GM13976 (cell line): ENCODE measurements at regions not wholly inside any gene's neighbourhood (a gene's known extent, or its start where the extent isn't known, plus 50 kb on each side); places are given as distances from the start of the nearest gene placed in this dataset.

Source experiments
- DNase-seq: peaks from one replicate; pipeline ENCODE4 v3.0.0; 2012; ENCODE audit warnings: low spot score
- in situ Hi-C: fragments of 300-500 bp; cut with MboI; formaldehyde crosslinking; loops from one replicate; pipeline ENCODE4 v1.12.0; 2022; ENCODE audit warnings: low sequenced_read_pairs, mixed read lengths, inconsistent platforms; ENCODE audit not compliant: unreplicated experiment
- TF ChIP-seq, protein P1 (sequence below): IDR thresholded peaks from 2 replicates; pipeline ENCODE4 v1.5.1; 2012; ENCODE audit warnings: borderline replicate concordance, mild to moderate bottlenecking; ENCODE audit not compliant: insufficient read depth; ENCODE audit errors: extremely low read depth, missing control alignments, control extremely low read depth

DNA sequence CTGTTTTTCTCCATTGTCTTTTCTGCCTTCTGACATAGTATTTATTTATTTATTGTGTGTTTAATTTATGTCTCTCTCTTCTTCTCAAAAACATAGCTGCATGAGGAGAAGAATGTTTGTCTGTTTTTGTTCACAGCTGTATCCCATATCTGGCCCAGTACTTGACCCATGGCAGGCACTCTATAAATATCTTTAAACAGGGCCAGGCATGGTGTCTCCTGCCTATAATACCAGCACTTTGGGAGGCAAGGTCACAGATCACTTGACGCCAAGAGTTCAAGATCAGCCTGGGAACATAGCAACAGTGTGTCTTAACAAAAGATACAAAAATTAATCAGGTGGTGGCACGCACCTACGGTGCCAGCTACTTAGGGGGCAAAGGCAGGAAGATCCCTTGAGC, 361.3 kb upstream of the KLHL29 start:
- in situ Hi-C loops: no loop called here
- TF ChIP-seq, protein P1, sequence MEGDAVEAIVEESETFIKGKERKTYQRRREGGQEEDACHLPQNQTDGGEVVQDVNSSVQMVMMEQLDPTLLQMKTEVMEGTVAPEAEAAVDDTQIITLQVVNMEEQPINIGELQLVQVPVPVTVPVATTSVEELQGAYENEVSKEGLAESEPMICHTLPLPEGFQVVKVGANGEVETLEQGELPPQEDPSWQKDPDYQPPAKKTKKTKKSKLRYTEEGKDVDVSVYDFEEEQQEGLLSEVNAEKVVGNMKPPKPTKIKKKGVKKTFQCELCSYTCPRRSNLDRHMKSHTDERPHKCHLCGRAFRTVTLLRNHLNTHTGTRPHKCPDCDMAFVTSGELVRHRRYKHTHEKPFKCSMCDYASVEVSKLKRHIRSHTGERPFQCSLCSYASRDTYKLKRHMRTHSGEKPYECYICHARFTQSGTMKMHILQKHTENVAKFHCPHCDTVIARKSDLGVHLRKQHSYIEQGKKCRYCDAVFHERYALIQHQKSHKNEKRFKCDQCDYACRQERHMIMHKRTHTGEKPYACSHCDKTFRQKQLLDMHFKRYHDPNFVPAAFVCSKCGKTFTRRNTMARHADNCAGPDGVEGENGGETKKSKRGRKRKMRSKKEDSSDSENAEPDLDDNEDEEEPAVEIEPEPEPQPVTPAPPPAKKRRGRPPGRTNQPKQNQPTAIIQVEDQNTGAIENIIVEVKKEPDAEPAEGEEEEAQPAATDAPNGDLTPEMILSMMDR: no peak
- DNase-seq: no peak

DNA sequence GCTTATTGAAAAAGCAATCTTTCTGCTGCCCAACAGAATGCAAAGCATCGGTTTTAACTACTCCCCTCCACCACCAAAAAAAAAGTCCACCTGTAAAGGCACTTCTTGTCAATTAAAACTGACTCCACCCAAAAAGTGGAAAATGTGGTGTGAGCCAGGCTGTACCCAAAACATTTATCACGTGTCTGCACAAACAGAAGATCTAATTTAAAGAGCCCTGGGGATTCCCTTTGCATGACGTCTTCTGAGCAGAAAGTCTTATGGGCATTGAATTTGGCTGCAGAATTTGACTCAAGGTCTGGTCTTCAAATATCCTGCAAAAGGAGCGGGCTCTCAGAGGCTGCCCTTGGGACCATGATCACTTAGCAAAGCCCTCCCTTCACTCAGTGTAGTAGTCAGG, 358.3 kb upstream of the KLHL29 start:
- no peak for DNase-seq
- TF ChIP-seq, protein P1: no peak
- in situ Hi-C loops: no loop called here

DNA sequence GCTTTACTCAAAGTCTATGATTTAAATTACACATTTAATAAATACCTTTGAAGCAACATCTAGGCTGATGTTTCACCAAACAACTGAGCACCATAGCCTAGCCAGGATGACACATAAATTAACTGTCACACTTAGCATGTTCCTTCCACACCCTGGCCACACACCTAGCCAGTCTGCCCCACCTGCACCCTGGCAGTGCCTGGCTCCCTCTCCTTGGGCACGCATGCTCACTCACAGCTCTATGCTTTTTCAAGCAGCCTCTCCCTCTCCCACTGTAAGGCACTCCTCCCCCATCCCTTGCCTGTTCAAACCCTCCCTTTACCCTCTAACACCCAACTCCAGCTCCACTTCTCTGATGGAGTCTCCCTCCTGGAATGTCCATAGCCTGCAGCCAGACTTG, 357.6 kb upstream of the KLHL29 start:
- no peak for DNase-seq
- TF ChIP-seq, protein P1: no peak
- in situ Hi-C loops: no loop called here

DNA sequence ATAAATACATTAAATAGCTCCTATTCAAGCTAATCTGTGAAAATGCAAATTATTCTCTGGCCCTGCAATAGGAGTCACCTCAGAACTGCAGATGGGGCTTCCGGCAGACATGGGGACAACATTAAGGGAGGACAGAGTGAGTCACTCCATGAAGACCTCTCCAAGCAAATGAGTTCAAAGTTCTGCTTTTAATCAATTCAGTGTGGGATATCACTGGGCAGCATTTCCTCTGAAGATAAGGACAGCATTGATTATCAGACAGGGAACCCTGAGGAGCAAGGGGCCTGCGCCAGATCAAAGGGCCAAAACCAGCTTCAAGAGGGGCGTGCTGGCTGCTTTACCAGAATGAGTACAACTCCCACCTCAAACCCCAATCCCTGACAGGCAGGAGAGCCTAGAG, 356.9 kb upstream of the KLHL29 start:
- in situ Hi-C loops: no loop called here
- no peak for DNase-seq
- TF ChIP-seq, protein P1: no peak

DNA sequence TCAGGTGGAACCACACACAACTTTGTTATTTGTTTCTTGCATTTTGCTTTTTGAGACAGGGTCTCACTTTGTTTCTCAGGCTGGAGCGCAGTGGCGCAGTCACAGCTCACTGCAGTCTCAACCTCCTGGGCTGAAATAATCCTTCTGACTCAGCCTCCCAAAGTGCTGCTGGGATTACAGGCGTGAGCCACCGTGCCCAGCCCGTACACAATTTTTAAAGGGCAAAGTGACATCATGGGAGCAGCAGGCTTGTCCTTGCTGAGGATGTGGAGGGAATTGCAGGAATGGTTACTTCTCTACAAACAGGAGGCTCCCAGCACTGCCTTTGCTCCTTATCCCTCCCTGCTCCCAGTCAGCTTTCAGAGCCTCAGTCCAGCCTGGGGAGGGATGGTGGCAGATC, 355.9 kb upstream of the KLHL29 start:
- in situ Hi-C loops: no loop called here
- TF ChIP-seq, protein P1: no peak
- no peak for DNase-seq

DNA sequence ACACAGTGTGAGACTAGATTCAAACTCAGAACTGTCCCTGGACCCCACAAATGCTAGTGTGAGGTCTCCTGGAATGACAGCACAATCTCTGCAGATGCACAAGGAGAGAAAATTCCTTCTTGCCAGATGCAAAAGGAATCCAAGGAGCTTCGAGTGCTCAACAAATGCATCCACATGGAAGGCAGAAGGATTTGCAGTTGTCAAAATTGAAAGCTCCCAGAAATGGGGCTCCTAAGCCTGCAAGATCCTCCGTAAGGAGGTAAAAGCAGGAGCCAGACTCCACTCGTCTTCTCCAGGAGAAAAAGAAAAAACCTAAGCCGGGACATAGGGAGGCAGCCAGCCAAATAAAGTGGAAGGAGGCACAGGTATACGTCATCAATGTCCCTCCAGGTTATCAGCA, 355.0 kb upstream of the KLHL29 start:
- TF ChIP-seq, protein P1: no peak
- no peak for DNase-seq
- in situ Hi-C loops: no loop called here

DNA sequence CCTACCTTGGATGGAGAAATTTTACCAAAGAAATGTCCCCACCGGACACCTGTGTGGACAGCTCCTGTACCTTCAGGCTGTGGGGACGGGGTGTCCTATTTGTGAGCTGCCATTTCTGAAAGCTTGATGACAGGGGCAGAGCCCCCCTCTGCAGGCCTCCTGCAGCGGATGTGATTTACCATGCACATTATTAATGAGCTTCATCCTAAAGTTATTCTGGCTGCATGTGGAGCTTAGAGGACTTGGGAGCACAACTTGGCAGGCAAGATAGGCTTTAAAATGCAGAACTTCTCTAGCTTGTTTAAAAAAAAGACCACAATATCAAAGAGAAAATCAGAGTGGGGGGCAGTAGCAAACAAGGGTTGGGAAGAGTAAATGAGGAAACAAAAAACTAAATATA, 350.0 kb upstream of the KLHL29 start:
- in situ Hi-C loops: no loop called here
- TF ChIP-seq, protein P1: no peak
- no peak for DNase-seq
